Nephron progenitor cell (in vitro differentiated cells): ENCODE measurements at regions not wholly inside any gene's neighbourhood (a gene's known extent, or its start where the extent isn't known, plus 50 kb on each side); places are given as distances from the start of the nearest gene placed in this dataset.
A peak's percentile ranks its signal among the peaks of the same experiment; 100 is the strongest.

Experiments
- DNase-seq: peaks from one replicate; pipeline ENCODE4 v3.0.0; 2021
- H3K27ac Mint-ChIP-seq: 2 replicates; pipeline ENCODE4 v1.8.0; 2021; ENCODE audit warnings: mild to moderate bottlenecking, moderate library complexity, mixed read lengths
- H3K27me3 Mint-ChIP-seq: 2 replicates; pipeline ENCODE4 v1.8.0; 2021; ENCODE audit warnings: mild to moderate bottlenecking, low read depth, mixed read lengths; ENCODE audit not compliant: poor library complexity
- H3K36me3 Mint-ChIP-seq: 2 replicates; pipeline ENCODE4 v1.8.0; 2021; ENCODE audit warnings: low read depth, mixed read lengths
- H3K4me1 Mint-ChIP-seq: 2 replicates; pipeline ENCODE4 v1.8.0; 2021; ENCODE audit warnings: mixed read lengths
- H3K4me3 Mint-ChIP-seq: 2 replicates; pipeline ENCODE4 v1.8.0; 2021; ENCODE audit warnings: mild to moderate bottlenecking, moderate library complexity, mixed read lengths
- H3K9me3 Mint-ChIP-seq: 2 replicates; pipeline ENCODE4 v1.8.0; 2021; ENCODE audit warnings: mild to moderate bottlenecking, moderate library complexity, mixed read lengths
- TF ChIP-seq, protein P1 (sequence below): fragments of 200-600 bp; sonication (generic); IDR thresholded peaks from 2 replicates; pipeline ENCODE4 v1.5.0; 2021; ENCODE audit warnings: antibody characterized with exemption

DNA sequence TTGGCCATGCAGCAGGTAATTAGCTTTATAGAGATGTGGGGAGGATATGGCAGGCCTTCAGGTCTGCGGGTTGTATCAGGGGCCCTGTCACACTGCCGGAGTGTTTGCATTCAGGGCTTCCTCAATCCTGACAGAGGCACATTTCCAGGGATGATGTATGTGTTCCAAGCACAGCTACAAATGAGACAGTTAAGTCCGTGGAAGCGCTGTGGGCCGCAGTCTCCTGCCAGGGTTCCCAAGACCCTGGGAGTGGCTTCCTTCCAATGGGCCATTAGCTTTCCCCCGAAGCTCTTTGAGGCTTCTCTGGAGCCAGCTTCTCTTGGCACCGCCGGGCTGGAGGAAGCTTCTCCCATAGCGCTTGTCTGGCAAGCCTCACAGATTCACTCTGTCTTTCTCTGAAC lies 1524.7 kb upstream of the TMEM132C start:
- H3K4me3 Mint-ChIP-seq = no peak overlapping the region
- no peaks in the 10 kb centered on the region for H3K9me3 Mint-ChIP-seq
- no peaks in the 10 kb centered on the region for H3K4me1 Mint-ChIP-seq
- DNase-seq = no peak
- TF ChIP-seq, protein P1, sequence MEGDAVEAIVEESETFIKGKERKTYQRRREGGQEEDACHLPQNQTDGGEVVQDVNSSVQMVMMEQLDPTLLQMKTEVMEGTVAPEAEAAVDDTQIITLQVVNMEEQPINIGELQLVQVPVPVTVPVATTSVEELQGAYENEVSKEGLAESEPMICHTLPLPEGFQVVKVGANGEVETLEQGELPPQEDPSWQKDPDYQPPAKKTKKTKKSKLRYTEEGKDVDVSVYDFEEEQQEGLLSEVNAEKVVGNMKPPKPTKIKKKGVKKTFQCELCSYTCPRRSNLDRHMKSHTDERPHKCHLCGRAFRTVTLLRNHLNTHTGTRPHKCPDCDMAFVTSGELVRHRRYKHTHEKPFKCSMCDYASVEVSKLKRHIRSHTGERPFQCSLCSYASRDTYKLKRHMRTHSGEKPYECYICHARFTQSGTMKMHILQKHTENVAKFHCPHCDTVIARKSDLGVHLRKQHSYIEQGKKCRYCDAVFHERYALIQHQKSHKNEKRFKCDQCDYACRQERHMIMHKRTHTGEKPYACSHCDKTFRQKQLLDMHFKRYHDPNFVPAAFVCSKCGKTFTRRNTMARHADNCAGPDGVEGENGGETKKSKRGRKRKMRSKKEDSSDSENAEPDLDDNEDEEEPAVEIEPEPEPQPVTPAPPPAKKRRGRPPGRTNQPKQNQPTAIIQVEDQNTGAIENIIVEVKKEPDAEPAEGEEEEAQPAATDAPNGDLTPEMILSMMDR = no peak
- no peaks in the 10 kb centered on the region for H3K36me3 Mint-ChIP-seq
- H3K27ac Mint-ChIP-seq = no peak overlapping the region
- peaks cover 12% of the 10 kb centered on the region for H3K27me3 Mint-ChIP-seq

DNA sequence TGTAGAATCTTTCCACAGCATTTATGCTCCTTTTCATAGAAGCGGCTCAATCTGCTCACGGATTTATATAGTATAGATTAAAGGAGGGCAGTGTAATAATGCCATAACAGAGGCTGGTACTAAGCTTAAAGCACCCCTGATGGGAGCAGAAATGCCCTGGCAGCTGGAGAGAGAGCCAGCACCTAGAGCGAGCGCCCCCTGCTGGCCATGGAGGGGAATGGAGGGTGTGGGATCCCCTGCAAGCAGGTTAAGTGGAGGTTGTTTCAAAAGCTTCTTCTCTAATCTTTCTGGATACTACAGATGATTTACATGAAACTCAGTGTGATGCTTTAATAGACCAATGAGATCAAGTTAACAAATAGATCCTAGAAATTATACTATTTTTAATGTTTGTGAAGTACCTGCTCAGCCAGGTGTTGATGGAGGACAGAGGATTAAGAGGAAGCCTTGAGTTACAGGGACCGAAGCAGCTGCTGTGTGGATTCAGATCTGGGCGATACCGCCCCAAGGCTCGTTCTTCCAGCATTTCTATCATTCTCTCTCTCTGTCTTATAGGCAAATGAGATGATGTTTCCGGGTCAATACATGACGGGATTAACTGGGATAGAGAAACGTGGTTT lies 1519.3 kb upstream of the TMEM132C start:
- peaks cover 21% of the 10 kb centered on the region for H3K27me3 Mint-ChIP-seq
- no peaks in the 10 kb centered on the region for H3K9me3 Mint-ChIP-seq
- TF ChIP-seq, protein P1 = peak; percentile 93
- no peaks in the 10 kb centered on the region for H3K4me1 Mint-ChIP-seq
- no peak overlapping the region for H3K4me3 Mint-ChIP-seq
- no peaks in the 10 kb centered on the region for H3K36me3 Mint-ChIP-seq
- peak; percentile 67 for DNase-seq
- H3K27ac Mint-ChIP-seq = no peak overlapping the region

DNA sequence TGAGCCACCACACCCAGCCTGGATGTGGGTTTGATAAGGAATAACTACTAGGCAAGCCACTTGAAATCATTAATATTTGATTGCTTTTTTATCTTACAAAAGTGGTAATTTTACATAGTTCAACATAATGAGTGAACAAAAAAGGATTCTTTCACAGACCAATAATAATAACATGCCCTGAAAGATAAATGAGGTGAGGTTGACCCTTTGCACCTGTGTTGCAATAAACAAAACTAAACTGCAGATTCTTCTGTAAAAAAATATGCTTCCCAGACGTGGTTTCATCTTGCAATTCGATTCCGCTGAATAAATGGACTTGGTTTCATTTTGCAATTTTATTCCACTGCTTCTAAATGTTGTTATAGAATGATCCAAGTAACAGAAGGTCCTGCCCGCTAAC lies 1514.9 kb upstream of the TMEM132C start:
- Mint-ChIP-seq H3K27me3 (peaks cover 24% of the 10 kb centered on the region), H3K36me3 (no peaks in the 10 kb centered on the region), H3K4me3 (no peak overlapping the region), H3K27ac (no peak overlapping the region), H3K4me1 (no peaks in the 10 kb centered on the region), H3K9me3 (no peaks in the 10 kb centered on the region)
- TF ChIP-seq, protein P1 = no peak
- DNase-seq = no peak

DNA sequence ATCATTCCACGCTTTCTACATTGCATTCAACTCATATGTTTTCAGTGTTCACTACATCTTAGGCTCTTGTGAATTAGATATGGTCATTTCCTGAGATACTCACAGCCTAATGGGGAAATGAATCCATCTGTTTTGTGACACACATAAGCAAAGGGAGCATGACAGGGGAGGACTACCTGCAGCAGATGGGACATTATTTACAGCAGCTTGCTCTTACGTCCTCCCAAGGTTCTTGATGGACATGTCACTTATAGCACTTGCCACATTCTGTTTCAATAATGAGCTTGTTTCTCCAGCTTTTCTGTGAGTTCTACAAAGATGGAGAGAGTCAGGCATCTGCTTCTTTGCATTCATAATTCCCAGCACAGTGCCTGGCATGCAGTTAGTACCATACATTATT lies 1509.6 kb upstream of the TMEM132C start:
- TF ChIP-seq, protein P1 = no peak
- no peaks in the 10 kb centered on the region for H3K4me1 Mint-ChIP-seq
- peaks cover 18% of the 10 kb centered on the region for H3K27me3 Mint-ChIP-seq
- H3K36me3 Mint-ChIP-seq = no peaks in the 10 kb centered on the region
- no peak overlapping the region for H3K27ac Mint-ChIP-seq
- H3K4me3 Mint-ChIP-seq = no peak overlapping the region
- H3K9me3 Mint-ChIP-seq = peaks cover 4% of the 10 kb centered on the region
- DNase-seq = no peak

DNA sequence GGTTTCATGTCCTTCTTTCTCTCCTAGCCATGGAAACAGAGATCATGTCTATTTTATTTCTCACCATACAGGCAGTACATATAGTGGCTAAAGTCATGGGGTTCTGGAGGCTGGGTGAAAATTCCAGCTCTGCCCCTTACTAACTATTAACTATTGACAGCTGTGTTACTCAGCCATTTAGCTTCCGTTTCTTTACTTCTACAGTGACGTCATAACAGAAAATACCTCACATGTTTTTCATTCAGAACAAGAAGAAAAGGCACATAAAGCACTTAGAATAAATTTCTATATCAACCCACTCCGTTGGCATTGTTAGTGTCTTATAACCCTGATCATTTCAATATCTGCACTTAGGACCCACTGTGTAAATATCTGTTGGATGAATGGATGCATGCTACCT lies 1506.9 kb upstream of the TMEM132C start:
- no peaks in the 10 kb centered on the region for H3K36me3 Mint-ChIP-seq
- no peak for DNase-seq
- TF ChIP-seq, protein P1 = no peak
- H3K4me1 Mint-ChIP-seq = no peaks in the 10 kb centered on the region
- peaks cover 29% of the 10 kb centered on the region for H3K9me3 Mint-ChIP-seq
- peaks cover 3% of the 10 kb centered on the region for H3K27me3 Mint-ChIP-seq
- no peak overlapping the region for H3K4me3 Mint-ChIP-seq
- H3K27ac Mint-ChIP-seq = no peak overlapping the region

DNA sequence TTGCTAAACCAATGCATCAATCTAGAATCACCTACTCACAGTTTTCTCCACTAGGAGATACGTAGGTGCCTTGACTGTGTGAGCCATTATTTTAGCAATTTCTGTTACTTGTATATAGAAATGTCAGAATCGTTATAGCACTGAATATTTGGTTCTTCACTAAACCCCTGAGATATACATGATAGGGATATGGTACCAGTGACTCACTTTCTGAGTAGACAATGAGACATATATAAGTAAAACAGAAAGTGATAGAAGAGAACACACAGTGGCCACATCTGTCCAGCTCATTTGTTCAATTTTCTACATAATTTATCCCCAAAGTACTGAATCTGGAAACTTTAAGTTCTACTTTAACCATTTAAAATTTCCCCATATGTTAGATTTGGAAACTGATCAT lies 1505.5 kb upstream of the TMEM132C start:
- no peaks in the 10 kb centered on the region for H3K4me1 Mint-ChIP-seq
- no peak overlapping the region for H3K27ac Mint-ChIP-seq
- TF ChIP-seq, protein P1 = no peak
- H3K36me3 Mint-ChIP-seq = no peaks in the 10 kb centered on the region
- DNase-seq = no peak
- H3K27me3 Mint-ChIP-seq = peaks cover 5% of the 10 kb centered on the region
- no peak overlapping the region for H3K4me3 Mint-ChIP-seq
- peaks cover 33% of the 10 kb centered on the region for H3K9me3 Mint-ChIP-seq
